Activated CD4-positive, alpha-beta T cell treated with anti-CD3 and anti-CD28 coated beads for 36 hours (primary cell): ENCODE measurements at regions not wholly inside any gene's neighbourhood (a gene's known extent, or its start where the extent isn't known, plus 50 kb on each side); places are given as distances from the start of the nearest gene placed in this dataset.

Experiments used
- ATAC-seq: fragments of 200-7000 bp; cut with Tn5 transposase; one replicate; pipeline ENCODE4 v1.10.0; 2021; ENCODE audit warnings: mild to moderate bottlenecking, moderate library complexity
- CTCF ChIA-PET: fragments of 350-600 bp; sonication (Branson Sonifier 250); formaldehyde crosslinking; loops from one replicate; lab custom pipeline; 2021; ENCODE audit warnings: antibody characterized with exemption; lab: Charles Lee
- POLR2A ChIA-PET: fragments of 350-600 bp; sonication (Branson Sonifier 250); formaldehyde crosslinking; loops from one replicate; lab custom pipeline; 2021; ENCODE audit warnings: antibody characterized with exemption, inconsistent platforms; lab: Charles Lee
- DNase-seq: peaks from one replicate; pipeline ENCODE4 v3.0.0-alpha.2; 2020
- H3K27ac Mint-ChIP-seq: one replicate; pipeline ENCODE4 v1.8.0; 2021; ENCODE audit warnings: mixed read lengths
- H3K27me3 Mint-ChIP-seq: one replicate; pipeline ENCODE4 v1.8.0; 2021; ENCODE audit warnings: mixed read lengths
- H3K36me3 Mint-ChIP-seq: one replicate; pipeline ENCODE4 v1.8.0; 2021; ENCODE audit warnings: low read depth, mixed read lengths
- H3K4me1 Mint-ChIP-seq: one replicate; pipeline ENCODE4 v1.8.0; 2021; ENCODE audit warnings: mixed read lengths
- H3K4me3 Mint-ChIP-seq: one replicate; pipeline ENCODE4 v1.8.0; 2021; ENCODE audit warnings: mild to moderate bottlenecking, moderate library complexity, mixed read lengths
- H3K9me3 Mint-ChIP-seq: one replicate; pipeline ENCODE4 v1.8.0; 2021; ENCODE audit warnings: low read depth, mixed read lengths
- intact Hi-C, 2 experiments: fragments of 100-400 bp; cut with DNase I in 1 of 2; cut with micrococcal nuclease in 1 of 2; formaldehyde crosslinking; loops; one replicate each; pipeline versions ENCODE4 v1.14.2 to v1.15.1; 2022 to 2024; cut with DNase I, micrococcal nuclease

- POLR2A ChIA-PET = interaction anchor here (0.6 kb wide), 1 partner anchor 30 kb away, joined by 3 read pairs; no protein-coding TSS in a partner anchor
- intact Hi-C loops = no loop called here
Measured at GRCh38 chr5:37988454-37989046, 148.7 kb upstream of the GDNF start.

GRCh38 chr5:37984300-37984699, 144.5 kb upstream of the GDNF start:
- H3K36me3 Mint-ChIP-seq = no peaks in the 10 kb centered on the region
- ATAC-seq (no peak), DNase-seq (no peak)
- no peak overlapping the region for H3K4me3 Mint-ChIP-seq
- no peaks in the 10 kb centered on the region for H3K4me1 Mint-ChIP-seq
- intact Hi-C loops = no loop called here
- ChIA-PET POLR2A (no interaction called here), CTCF (no interaction called here)
- peaks cover 2% of the 10 kb centered on the region for H3K27me3 Mint-ChIP-seq
- H3K27ac Mint-ChIP-seq = no peak overlapping the region
- H3K9me3 Mint-ChIP-seq = peaks cover 7% of the 10 kb centered on the region

More at GRCh38 chr5:37988454-37989046, 148.7 kb upstream of the GDNF start:
- H3K27me3 Mint-ChIP-seq = peaks cover 7% of the 10 kb centered on the region
- no peaks in the 10 kb centered on the region for H3K4me1 Mint-ChIP-seq
- no peak overlapping the region for H3K4me3 Mint-ChIP-seq
- DNase-seq (no peak), ATAC-seq (no peak)
- H3K36me3 Mint-ChIP-seq = no peaks in the 10 kb centered on the region
- no peaks in the 10 kb centered on the region for H3K9me3 Mint-ChIP-seq
- CTCF ChIA-PET = interaction anchor here (1.2 kb wide), 1 partner anchor 15 kb away, joined by 3 read pairs; no protein-coding TSS in a partner anchor
- no peak overlapping the region for H3K27ac Mint-ChIP-seq

- ATAC-seq (no peak), DNase-seq (no peak)
- Mint-ChIP-seq H3K27me3 (peaks cover 2% of the 10 kb centered on the region), H3K36me3 (no peaks in the 10 kb centered on the region), H3K9me3 (peaks cover 9% of the 10 kb centered on the region), H3K4me1 (no peaks in the 10 kb centered on the region), H3K4me3 (no peak overlapping the region), H3K27ac (no peak overlapping the region)
- intact Hi-C loops = no loop called here
- POLR2A ChIA-PET = no interaction called here
- CTCF ChIA-PET = no interaction called here
Measured at GRCh38 chr5:37983463-37983862, 143.6 kb upstream of the GDNF start.

GRCh38 chr5:37979559-37979958, 139.7 kb upstream of the GDNF start:
- no peak overlapping the region for H3K27ac Mint-ChIP-seq
- no peaks in the 10 kb centered on the region for H3K27me3 Mint-ChIP-seq
- H3K9me3 Mint-ChIP-seq = peaks cover 9% of the 10 kb centered on the region
- DNase-seq = no peak
- ChIA-PET CTCF (no interaction called here), POLR2A (no interaction called here)
- no peak for ATAC-seq
- intact Hi-C loops = no loop called here
- no peak overlapping the region for H3K4me3 Mint-ChIP-seq
- no peaks in the 10 kb centered on the region for H3K36me3 Mint-ChIP-seq
- no peaks in the 10 kb centered on the region for H3K4me1 Mint-ChIP-seq

- intact Hi-C loops = no loop called here
Measured at GRCh38 chr5:37975531-37975930, 135.7 kb upstream of the GDNF start.

GRCh38 chr5:37971483-37972024, 131.7 kb upstream of the GDNF start:
- H3K27ac Mint-ChIP-seq = no peak overlapping the region
- CTCF ChIA-PET = no interaction called here
- intact Hi-C loops = no loop called here

More at GRCh38 chr5:37975531-37975930, 135.7 kb upstream of the GDNF start:
- H3K4me3 Mint-ChIP-seq = no peak overlapping the region
- no peaks in the 10 kb centered on the region for H3K27me3 Mint-ChIP-seq
- ChIA-PET CTCF (no interaction called here), POLR2A (no interaction called here)
- H3K27ac Mint-ChIP-seq = no peak overlapping the region
- no peaks in the 10 kb centered on the region for H3K4me1 Mint-ChIP-seq
- no peaks in the 10 kb centered on the region for H3K36me3 Mint-ChIP-seq
- peaks cover 5% of the 10 kb centered on the region for H3K9me3 Mint-ChIP-seq
- no peak for ATAC-seq
- DNase-seq = no peak

GRCh38 chr5:37966871-37967270, 127.0 kb upstream of the GDNF start:
- no peaks in the 10 kb centered on the region for H3K4me1 Mint-ChIP-seq
- no peak for DNase-seq
- no peaks in the 10 kb centered on the region for H3K9me3 Mint-ChIP-seq
- intact Hi-C loops = no loop called here
- ChIA-PET CTCF (no interaction called here), POLR2A (interaction anchor here (0.5 kb wide), 1 partner anchor 410 kb away, joined by 3 read pairs; no protein-coding TSS in a partner anchor)
- ATAC-seq = no peak
- H3K36me3 Mint-ChIP-seq = no peaks in the 10 kb centered on the region
- H3K4me3 Mint-ChIP-seq = no peak overlapping the region
- H3K27ac Mint-ChIP-seq = no peak overlapping the region
- no peaks in the 10 kb centered on the region for H3K27me3 Mint-ChIP-seq

More at GRCh38 chr5:37971483-37972024, 131.7 kb upstream of the GDNF start:
- DNase-seq = no peak
- Mint-ChIP-seq H3K27me3 (no peaks in the 10 kb centered on the region), H3K9me3 (no peaks in the 10 kb centered on the region), H3K4me3 (no peak overlapping the region), H3K4me1 (no peaks in the 10 kb centered on the region), H3K36me3 (no peaks in the 10 kb centered on the region)
- POLR2A ChIA-PET = no interaction called here
- no peak for ATAC-seq

GRCh38 chr5:37966291-37966690, 126.5 kb upstream of the GDNF start:
- ATAC-seq = no peak
- Mint-ChIP-seq H3K4me1 (no peaks in the 10 kb centered on the region), H3K36me3 (no peaks in the 10 kb centered on the region), H3K27ac (no peak overlapping the region), H3K4me3 (no peak overlapping the region), H3K9me3 (no peaks in the 10 kb centered on the region), H3K27me3 (no peaks in the 10 kb centered on the region)
- intact Hi-C loops = no loop called here
- ChIA-PET CTCF (no interaction called here), POLR2A (no interaction called here)
- no peak for DNase-seq

GRCh38 chr5:37962389-37962788, 122.5 kb upstream of the GDNF start:
- ATAC-seq = no peak
- no peaks in the 10 kb centered on the region for H3K27me3 Mint-ChIP-seq
- intact Hi-C loops = no loop called here
- no peaks in the 10 kb centered on the region for H3K4me1 Mint-ChIP-seq
- ChIA-PET CTCF (no interaction called here), POLR2A (no interaction called here)
- no peaks in the 10 kb centered on the region for H3K36me3 Mint-ChIP-seq
- no peak overlapping the region for H3K4me3 Mint-ChIP-seq
- peaks cover 13% of the 10 kb centered on the region for H3K9me3 Mint-ChIP-seq
- no peak for DNase-seq
- H3K27ac Mint-ChIP-seq = no peak overlapping the region

- H3K4me3 Mint-ChIP-seq = no peak overlapping the region
- no peaks in the 10 kb centered on the region for H3K27me3 Mint-ChIP-seq
- H3K9me3 Mint-ChIP-seq = peaks cover 15% of the 10 kb centered on the region
- H3K27ac Mint-ChIP-seq = no peak overlapping the region
- ChIA-PET POLR2A (no interaction called here), CTCF (no interaction called here)
- ATAC-seq (no peak), DNase-seq (no peak)
- no peaks in the 10 kb centered on the region for H3K36me3 Mint-ChIP-seq
- no peaks in the 10 kb centered on the region for H3K4me1 Mint-ChIP-seq
- intact Hi-C loops = no loop called here
Measured at GRCh38 chr5:37957218-37957617, 117.4 kb upstream of the GDNF start.

- H3K36me3 Mint-ChIP-seq = no peaks in the 10 kb centered on the region
Measured at GRCh38 chr5:37955748-37956147, 115.9 kb upstream of the GDNF start.

GRCh38 chr5:37954561-37954960, 114.7 kb upstream of the GDNF start:
- POLR2A ChIA-PET = no interaction called here
- intact Hi-C loops = no loop called here
- H3K9me3 Mint-ChIP-seq = peaks cover 13% of the 10 kb centered on the region

More at GRCh38 chr5:37955748-37956147, 115.9 kb upstream of the GDNF start:
- ATAC-seq (no peak), DNase-seq (no peak)
- Mint-ChIP-seq H3K27ac (no peak overlapping the region), H3K27me3 (no peaks in the 10 kb centered on the region), H3K9me3 (peaks cover 15% of the 10 kb centered on the region), H3K4me3 (no peak overlapping the region), H3K4me1 (no peaks in the 10 kb centered on the region)
- ChIA-PET POLR2A (no interaction called here), CTCF (interaction anchor here (1.9 kb wide), 1 partner anchor 181 kb away, joined by 5 read pairs; no protein-coding TSS in a partner anchor)
- intact Hi-C loops = no loop called here

More at GRCh38 chr5:37954561-37954960, 114.7 kb upstream of the GDNF start:
- H3K27ac Mint-ChIP-seq = no peak overlapping the region
- no peak for ATAC-seq
- no peaks in the 10 kb centered on the region for H3K27me3 Mint-ChIP-seq
- H3K36me3 Mint-ChIP-seq = no peaks in the 10 kb centered on the region
- no peak for DNase-seq
- CTCF ChIA-PET = no interaction called here
- H3K4me1 Mint-ChIP-seq = no peaks in the 10 kb centered on the region
- no peak overlapping the region for H3K4me3 Mint-ChIP-seq
